A549 (cell line): ENCODE measurements at regions not wholly inside any gene's neighbourhood (a gene's known extent, or its start where the extent isn't known, plus 50 kb on each side); places are given as distances from the start of the nearest gene placed in this dataset.

Experiments
- ATAC-seq, 2 experiments: fragments of 200-7000 bp in 1 of 2; fragments of >200 bp in 1 of 2; cut with Nextera tagmentation in 1 of 2; cut with Tn5 transposase in 1 of 2; 3 replicates each; pipeline versions ENCODE4 v1.8.0 to v1.9.1; 2018 to 2020; ENCODE audit warnings: mild to moderate bottlenecking in 1 of 2, moderate library complexity in 1 of 2
- CTCF ChIA-PET: fragments of 300-600 bp; sonication (Branson Sonifier 250); formaldehyde crosslinking; extraction: SDS; loops from one replicate; lab custom pipeline; 2021; ENCODE audit warnings: antibody characterized with exemption, inconsistent platforms; lab: Yijun Ruan, JAX
- POLR2A ChIA-PET: fragments of 350-600 bp; formaldehyde crosslinking; extraction: SDS; loops from one replicate; lab custom pipeline; 2021; ENCODE audit warnings: antibody characterized with exemption, inconsistent platforms; lab: Yijun Ruan, JAX
- DNase-seq, 2 experiments: peaks; one replicate each; pipeline versions ENCODE4 v3.0.0 to v3.0.0-alpha.2; 2011 to 2016; ENCODE audit warnings: low read depth in 1 of 2, low spot score in 1 of 2
- FAIRE-seq: peaks from 2 replicates; lab custom pipeline; 2011; peaks lifted over from hg19 to GRCh38; lab: Jason Lieb, UNC
- H3K27ac ChIP-seq, 2 experiments: fragments of >200 bp; sonication (Bioruptor Twin); formaldehyde crosslinking; 3 replicates each; pipeline ENCODE4 v1.5.1; 2016 to 2017
- H3K4me1 ChIP-seq: fragments of >200 bp; sonication (Bioruptor Twin); formaldehyde crosslinking; 3 replicates; pipeline ENCODE4 v1.6.1; 2016
- H3K4me2 ChIP-seq: fragments of >200 bp; sonication (Bioruptor Twin); formaldehyde crosslinking; 3 replicates; pipeline ENCODE4 v1.6.1; 2016
- H3K4me3 ChIP-seq: fragments of >200 bp; sonication (Bioruptor Twin); formaldehyde crosslinking; 3 replicates; pipeline ENCODE4 v1.5.1; 2016
- H3K9me3 ChIP-seq: fragments of >200 bp; sonication (Bioruptor Twin); formaldehyde crosslinking; 3 replicates; pipeline ENCODE4 v1.6.1; 2016
- ATOH8 ChIP-seq: fragments of 250-450 bp; sonication (Bioruptor Pico); IDR thresholded peaks from 2 replicates; pipeline ENCODE4 v1.5.0; 2020; ENCODE audit warnings: low read depth, mild to moderate bottlenecking, moderate library complexity
- CTCF ChIP-seq: fragments of >200 bp; sonication (Bioruptor Twin); formaldehyde crosslinking; IDR thresholded peaks from 3 replicates; pipeline ENCODE4 v1.5.1; 2016
- ELK1 ChIP-seq: fragments of 150-350 bp; IDR thresholded peaks from 2 replicates; pipeline ENCODE4 v1.6.1; 2014; ENCODE audit warnings: low read depth, mild to moderate bottlenecking, low read length
- FOSB ChIP-seq: fragments of 250-450 bp; sonication (Bioruptor Pico); IDR thresholded peaks from 2 replicates; pipeline ENCODE4 v1.5.0; 2020; ENCODE audit warnings: mild to moderate bottlenecking, moderate library complexity
- FOSL2 ChIP-seq, 2 experiments: fragments of 450-650 bp in 1 of 2; fragments of >200 bp in 1 of 2; sonication (Bioruptor Twin) in 1 of 2; formaldehyde crosslinking; IDR thresholded peaks; 2 replicates each; pipeline versions ENCODE4 v1.5.0 to v1.6.1; 2016 to 2020; ENCODE audit warnings: mild to moderate bottlenecking in 1 of 2, moderate library complexity in 1 of 2
- HOXA7 ChIP-seq: fragments of 250-450 bp; sonication (Bioruptor Pico); IDR thresholded peaks from 2 replicates; pipeline ENCODE4 v1.5.0; 2020; ENCODE audit warnings: mild to moderate bottlenecking, moderate library complexity
- JUN ChIP-seq, 2 experiments: fragments of >200 bp; sonication (Bioruptor Twin); formaldehyde crosslinking; IDR thresholded peaks; 2 replicates in 1 of 2; 3 replicates in 1 of 2; pipeline ENCODE4 v1.6.1; 2016 to 2017
- KDM1A ChIP-seq: fragments of 200-600 bp; sonication (generic); IDR thresholded peaks from 2 replicates; pipeline ENCODE4 v1.6.1; 2016; ENCODE audit warnings: low read depth, mild to moderate bottlenecking
- MAX ChIP-seq: IDR thresholded peaks from 2 replicates; pipeline ENCODE4 v1.6.1; 2012
- MAZ ChIP-seq: fragments of 150-350 bp; IDR thresholded peaks from 2 replicates; pipeline ENCODE4 v1.6.1; 2014; ENCODE audit warnings: antibody characterized with exemption, low read depth, low read length, borderline replicate concordance
- NPAS2 ChIP-seq: fragments of 250-450 bp; sonication (Bioruptor Pico); IDR thresholded peaks from 2 replicates; pipeline ENCODE4 v1.8.0; 2022; ENCODE audit warnings: mild to moderate bottlenecking, moderate library complexity, borderline replicate concordance
- PBX3 ChIP-seq: IDR thresholded peaks from 2 replicates; pipeline ENCODE4 v1.6.1; 2012
- RCOR1 ChIP-seq: fragments of 150-350 bp; IDR thresholded peaks from 2 replicates; pipeline ENCODE4 v1.6.1; 2014; ENCODE audit warnings: antibody characterized with exemption, low read length, low read depth
- REST ChIP-seq: fragments of 200-600 bp; sonication (generic); IDR thresholded peaks from 2 replicates; pipeline ENCODE4 v1.6.1; 2016; ENCODE audit warnings: antibody characterized with exemption, mild to moderate bottlenecking, moderate library complexity
- RNF2 ChIP-seq: fragments of 200-600 bp; sonication (generic); IDR thresholded peaks from 2 replicates; pipeline ENCODE4 v1.6.1; 2016; ENCODE audit warnings: low read depth, mild to moderate bottlenecking, antibody characterized with exemption, moderate library complexity, borderline replicate concordance
- USF2 ChIP-seq: fragments of 450-650 bp; IDR thresholded peaks from 2 replicates; pipeline ENCODE4 v1.6.1; 2014; ENCODE audit warnings: antibody characterized with exemption
- ZC3H11A ChIP-seq: fragments of 450-650 bp; IDR thresholded peaks from 2 replicates; pipeline ENCODE4 v1.6.1; 2014; ENCODE audit warnings: antibody characterized with exemption, mild to moderate bottlenecking
- ZNF302 ChIP-seq: fragments of 250-450 bp; sonication (Bioruptor Pico); IDR thresholded peaks from 2 replicates; pipeline ENCODE4 v1.9.0; 2021; ENCODE audit warnings: inconsistent platforms, mild to moderate bottlenecking, moderate library complexity
- WGBS: methylation state at CpG from one replicate; pipeline ENCODE4 v1.1.6; 2017; ENCODE audit errors: missing lambda C conversion rate; 5-methylcytosine and 5-hydroxymethylcytosine counted together

- ChIA-PET POLR2A (interaction anchor here (0.7 kb wide), 1 partner anchor 15 kb away, joined by 3 read pairs; no protein-coding TSS in a partner anchor), CTCF (interaction anchor here (0.9 kb wide), 1 partner anchor 12 kb away, joined by 3 read pairs; no protein-coding TSS in a partner anchor)
- DNase-seq = no peak
- WGBS = 87% methylated on average over 1 of the region's 1 CpG
- TF ChIP-seq RNF2 (no peak), ZNF302 (CRISPR knock-in tag) (no peak), RCOR1 (no peak), CTCF (no peak), FOSL2 (IDR thresholded peaks at IDR 0.05) (no peak), FOSL2 (CRISPR knock-in tag; IDR thresholded peaks at IDR 0.05) (no peak), JUN (IDR thresholded peaks at IDR 0.05) (no peak), MAZ (no peak), PBX3 (no peak), ELK1 (no peak), KDM1A (no peak), FOSB (no peak), MAX (no peak), ZC3H11A (no peak), REST (no peak), NPAS2 (CRISPR knock-in tag) (no peak), ATOH8 (CRISPR knock-in tag) (no peak), HOXA7 (CRISPR knock-in tag) (no peak), USF2 (no peak)
- H3K27ac ChIP-seq = no peak overlapping the region; a peak in 1 of 6 replicates
- no peak for ATAC-seq
- FAIRE-seq = no peak
- H3K4me3 ChIP-seq = no peak overlapping the region
- H3K4me1 ChIP-seq = no peaks in the 10 kb centered on the region
- H3K9me3 ChIP-seq = no peaks in the 10 kb centered on the region
- H3K4me2 ChIP-seq = no peak overlapping the region
These were observed 116.2 kb upstream of the MKLN1 start for GRCh38 chr7:131211500-131211899.
